ENCODE measurements at regions not wholly inside any gene's neighbourhood (a gene's known extent, or its start where the extent isn't known, plus 50 kb on each side); places are given as distances from the start of the nearest gene placed in this dataset.

DNA sequence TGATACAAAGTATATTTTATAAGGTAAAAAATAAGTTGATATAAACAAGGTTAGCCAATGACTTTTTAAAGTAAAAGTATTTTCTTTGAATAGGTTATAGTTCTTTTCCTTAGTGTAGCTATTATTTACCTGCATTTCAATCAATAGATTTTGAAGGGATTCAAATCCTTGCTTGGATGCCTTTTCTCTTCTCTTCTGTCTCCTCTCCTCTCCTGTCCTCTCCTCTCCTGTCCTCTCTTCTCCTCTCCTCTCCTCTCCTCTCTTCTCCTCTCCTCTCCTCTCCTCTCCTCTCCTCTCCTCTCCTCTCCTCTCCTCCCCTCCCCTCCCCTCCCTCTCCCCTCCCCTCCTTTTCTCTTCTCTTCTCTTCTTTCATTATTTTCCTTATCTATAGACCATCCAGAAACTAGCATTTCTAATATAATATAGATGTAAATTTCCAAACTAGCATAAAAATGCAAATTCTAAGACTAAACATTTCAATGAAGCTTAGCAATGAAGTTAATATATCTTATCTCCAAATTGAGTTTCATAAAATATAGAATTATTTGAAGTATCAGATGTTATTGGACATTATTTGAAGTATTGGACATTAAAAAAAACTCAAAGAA lies 60.5 kb upstream of the PRKCQ start:
- Histone ChIP-seq H3K9me3 (ENCODE audit: low read depth) (no peaks in the 10 kb centered on the region), H3K4me1 (ENCODE audit: insufficient read depth) (no peaks in the 10 kb centered on the region), H3K4me2 (no peak overlapping the region), H2AFZ (no peak overlapping the region), H3K4me3 (no peak overlapping the region), H3K27me3 (peaks cover 8% of the 10 kb centered on the region), H3K79me2 (no peaks in the 10 kb centered on the region), H4K20me1 (ENCODE audit: insufficient read depth, poor library complexity, severe bottlenecking) (no peaks in the 10 kb centered on the region), H3K27ac (no peak overlapping the region), H3K9me2 (replicated peaks; ENCODE audit: insufficient read depth) (no peaks in the 10 kb centered on the region), H3K36me3 (replicated peaks; ENCODE audit: insufficient read depth, low read depth) (no peaks in the 10 kb centered on the region)
- DNase-seq (ENCODE audit: low spot score): no peak
- no peak for TF ChIP-seq EZH2 (IDR thresholded peaks at IDR 0.05; ENCODE audit: borderline replicate concordance)
- no peak for TF ChIP-seq EZH2phosphoT487 (IDR thresholded peaks at IDR 0.05; ENCODE audit: low read depth, severe bottlenecking, unreplicated experiment)
- TF ChIP-seq, protein P1, sequence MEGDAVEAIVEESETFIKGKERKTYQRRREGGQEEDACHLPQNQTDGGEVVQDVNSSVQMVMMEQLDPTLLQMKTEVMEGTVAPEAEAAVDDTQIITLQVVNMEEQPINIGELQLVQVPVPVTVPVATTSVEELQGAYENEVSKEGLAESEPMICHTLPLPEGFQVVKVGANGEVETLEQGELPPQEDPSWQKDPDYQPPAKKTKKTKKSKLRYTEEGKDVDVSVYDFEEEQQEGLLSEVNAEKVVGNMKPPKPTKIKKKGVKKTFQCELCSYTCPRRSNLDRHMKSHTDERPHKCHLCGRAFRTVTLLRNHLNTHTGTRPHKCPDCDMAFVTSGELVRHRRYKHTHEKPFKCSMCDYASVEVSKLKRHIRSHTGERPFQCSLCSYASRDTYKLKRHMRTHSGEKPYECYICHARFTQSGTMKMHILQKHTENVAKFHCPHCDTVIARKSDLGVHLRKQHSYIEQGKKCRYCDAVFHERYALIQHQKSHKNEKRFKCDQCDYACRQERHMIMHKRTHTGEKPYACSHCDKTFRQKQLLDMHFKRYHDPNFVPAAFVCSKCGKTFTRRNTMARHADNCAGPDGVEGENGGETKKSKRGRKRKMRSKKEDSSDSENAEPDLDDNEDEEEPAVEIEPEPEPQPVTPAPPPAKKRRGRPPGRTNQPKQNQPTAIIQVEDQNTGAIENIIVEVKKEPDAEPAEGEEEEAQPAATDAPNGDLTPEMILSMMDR (IDR thresholded peaks at IDR 0.05; ENCODE audit: poor library complexity): no peak

DNA sequence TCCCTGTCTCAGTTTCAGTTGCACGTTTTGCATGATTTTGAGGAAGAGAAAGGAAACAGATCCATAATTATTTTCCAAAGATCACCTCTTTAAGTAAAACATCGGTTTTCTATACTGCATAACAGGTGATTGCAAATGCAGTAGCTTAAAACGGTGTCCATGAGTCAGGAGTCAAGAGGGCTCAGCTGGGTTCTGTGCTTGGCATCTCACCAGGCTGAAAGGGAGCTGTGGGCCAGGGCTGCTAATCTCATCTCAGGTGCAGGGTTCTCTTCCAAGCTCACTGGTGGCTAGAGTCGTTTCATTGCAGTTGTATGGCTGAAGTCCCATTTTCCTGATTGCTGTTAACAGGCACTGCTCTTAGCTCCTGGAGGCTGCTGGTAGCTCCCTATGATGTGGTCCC lies 57.0 kb upstream of the PRKCQ start:
- Histone ChIP-seq H3K27ac (no peak overlapping the region), H3K4me3 (no peak overlapping the region), H2AFZ (no peak overlapping the region), H3K36me3 (replicated peaks; ENCODE audit: insufficient read depth, low read depth) (no peaks in the 10 kb centered on the region), H3K9me2 (replicated peaks; ENCODE audit: insufficient read depth) (no peaks in the 10 kb centered on the region), H3K4me2 (no peak overlapping the region), H3K79me2 (no peaks in the 10 kb centered on the region), H3K27me3 (peaks cover 8% of the 10 kb centered on the region), H3K4me1 (ENCODE audit: insufficient read depth) (no peaks in the 10 kb centered on the region), H4K20me1 (ENCODE audit: insufficient read depth, poor library complexity, severe bottlenecking) (no peaks in the 10 kb centered on the region), H3K9me3 (ENCODE audit: low read depth) (no peaks in the 10 kb centered on the region)
- 84% methylated on average over 4 of the region's 4 CpGs for WGBS (ENCODE audit: low lambda C conversion rate, missing lambda C conversion rate)
- no peak for DNase-seq (ENCODE audit: low spot score)
- TF ChIP-seq EZH2phosphoT487 (IDR thresholded peaks at IDR 0.05; ENCODE audit: low read depth, severe bottlenecking, unreplicated experiment): no peak
- TF ChIP-seq, protein P1 (IDR thresholded peaks at IDR 0.05; ENCODE audit: poor library complexity): no peak
- no peak for TF ChIP-seq EZH2 (IDR thresholded peaks at IDR 0.05; ENCODE audit: borderline replicate concordance)

DNA sequence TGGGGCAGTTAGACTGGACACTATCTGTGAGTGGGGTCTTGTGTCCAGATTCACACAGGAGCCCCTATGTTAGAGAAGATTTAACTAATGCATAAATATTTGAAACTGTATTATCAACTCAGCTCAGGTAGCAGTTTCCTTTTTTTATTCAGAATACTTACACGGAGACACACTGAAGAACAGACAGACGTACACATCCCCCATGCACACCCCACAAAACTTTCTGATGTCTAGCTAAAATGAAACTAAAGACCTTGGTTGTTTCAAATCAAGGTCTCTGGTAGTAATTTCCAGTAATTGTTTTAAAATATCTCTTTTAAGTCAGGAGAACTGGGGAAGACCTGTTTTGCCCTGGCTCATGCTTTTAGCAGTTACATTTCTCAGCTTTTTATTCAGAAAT lies 55.7 kb upstream of the PRKCQ start:
- TF ChIP-seq, protein P1 (IDR thresholded peaks at IDR 0.05; ENCODE audit: poor library complexity): no peak
- TF ChIP-seq EZH2phosphoT487 (IDR thresholded peaks at IDR 0.05; ENCODE audit: low read depth, severe bottlenecking, unreplicated experiment): no peak
- TF ChIP-seq EZH2 (IDR thresholded peaks at IDR 0.05; ENCODE audit: borderline replicate concordance): no peak
- no peak overlapping the region for H2AFZ ChIP-seq
- no peak overlapping the region for H3K4me3 ChIP-seq
- peaks cover 8% of the 10 kb centered on the region for H3K27me3 ChIP-seq
- no peaks in the 10 kb centered on the region for H3K4me1 ChIP-seq (ENCODE audit: insufficient read depth)
- no peaks in the 10 kb centered on the region for H4K20me1 ChIP-seq (ENCODE audit: insufficient read depth, poor library complexity, severe bottlenecking)
- no peaks in the 10 kb centered on the region for H3K9me2 ChIP-seq (replicated peaks; ENCODE audit: insufficient read depth)
- H3K4me2 ChIP-seq: no peak overlapping the region
- DNase-seq (ENCODE audit: low spot score): no peak
- 96% methylated on average over 2 of the region's 2 CpGs for WGBS (ENCODE audit: low lambda C conversion rate, missing lambda C conversion rate)
- H3K79me2 ChIP-seq: no peaks in the 10 kb centered on the region
- no peaks in the 10 kb centered on the region for H3K9me3 ChIP-seq (ENCODE audit: low read depth)
- H3K36me3 ChIP-seq (replicated peaks; ENCODE audit: insufficient read depth, low read depth): no peaks in the 10 kb centered on the region
- H3K27ac ChIP-seq: no peak overlapping the region
